HepG2 (cell line): ENCODE measurements at regions not wholly inside any gene's neighbourhood (a gene's known extent, or its start where the extent isn't known, plus 50 kb on each side); places are given as distances from the start of the nearest gene placed in this dataset.

Experiments
- ATAC-seq: fragments of 200-7000 bp; cut with Tn5 transposase; 3 replicates; pipeline ENCODE4 v1.9.1; 2020; ENCODE audit warnings: mild to moderate bottlenecking, moderate library complexity
- BruUV-seq: library from RNA; stranded (reverse); fragments of 400-500 nt; replicated peaks from 2 replicates; lab custom pipeline; 2021; lab: Mats Ljungman, UMichigan
- CTCF ChIA-PET: fragments of 300-600 bp; formaldehyde crosslinking; extraction: SDS; loops from one replicate; lab custom pipeline; 2021; ENCODE audit warnings: low total read pairs, inconsistent platforms, low intra/inter-chr PET ratio; lab: Yijun Ruan, JAX
- POLR2A ChIA-PET: fragments of 350-600 bp; sonication (Branson Sonifier 250); formaldehyde crosslinking; loops from one replicate; lab custom pipeline; 2020; ENCODE audit warnings: antibody characterized with exemption, inconsistent platforms; lab: Yijun Ruan, JAX
- DNase-seq: peaks from one replicate; pipeline ENCODE4 v3.0.0-alpha.2; 2015; ENCODE audit warnings: low spot score
- FAIRE-seq: peaks from 3 replicates; lab custom pipeline; 2011; peaks lifted over from hg19 to GRCh38; lab: Jason Lieb, UNC
- H2AFZ ChIP-seq: one replicate; pipeline ENCODE4 v1.6.1; 2011; ENCODE audit warnings: low read length, inconsistent platforms
- H3K27ac ChIP-seq: fragments of 300-600 bp; 3 replicates; pipeline ENCODE4 v1.8.0; 2011; ENCODE audit warnings: mixed run types, mild to moderate bottlenecking, mixed read lengths, low read length, inconsistent platforms; ENCODE audit not compliant: insufficient read depth; ENCODE audit errors: extremely low read length
- H3K27me3 ChIP-seq, 2 experiments: fragments of 200-600 bp in 1 of 2; 2 replicates in 1 of 2; 3 replicates in 1 of 2; pipeline versions ENCODE4 v1.6.0 to v1.8.0; 2011; ENCODE audit warnings: low read length in 2 of 2, mild to moderate bottlenecking in 2 of 2, moderate library complexity in 2 of 2, inconsistent platforms in 1 of 2; ENCODE audit not compliant: insufficient read depth in 2 of 2, control insufficient read depth in 1 of 2
- H3K36me3 ChIP-seq, 2 experiments: fragments of 200-600 bp in 1 of 2; replicated peaks in 1 of 2; 2 replicates in 1 of 2; 3 replicates in 1 of 2; pipeline versions ENCODE4 v1.5.1 to v1.8.0; 2011; ENCODE audit warnings: low read length in 2 of 2, inconsistent platforms in 1 of 2; ENCODE audit not compliant: insufficient read depth in 2 of 2, control insufficient read depth in 1 of 2
- H3K4me1 ChIP-seq: 2 replicates; pipeline ENCODE4 v1.5.1; 2012; ENCODE audit warnings: low read length, inconsistent platforms; ENCODE audit not compliant: insufficient read depth
- H3K4me2 ChIP-seq: 2 replicates; pipeline ENCODE4 v1.6.0; 2011; ENCODE audit warnings: low read depth, low read length, inconsistent platforms
- H3K4me3 ChIP-seq, 3 experiments: fragments of 200-600 bp in 1 of 3; sonication (generic), shearing (Covaris generic) in 1 of 3; replicated peaks in 1 of 3; 2 replicates each; pipeline ENCODE4 v1.5.1; 2011 to 2016; ENCODE audit warnings: low read length in 3 of 3, inconsistent platforms in 2 of 3, low read depth in 2 of 3, mild to moderate bottlenecking in 2 of 3, control low read depth in 1 of 3, mixed read lengths in 1 of 3; ENCODE audit not compliant: insufficient read depth in 1 of 3
- H3K79me2 ChIP-seq: one replicate; pipeline ENCODE4 v1.6.1; 2011; ENCODE audit warnings: low read length, inconsistent platforms; ENCODE audit not compliant: insufficient read depth
- H3K9ac ChIP-seq: 2 replicates; pipeline ENCODE4 v1.6.0; 2011; ENCODE audit warnings: mild to moderate bottlenecking, low read depth, low read length, inconsistent platforms; ENCODE audit not compliant: insufficient read depth
- H3K9me3 ChIP-seq: 2 replicates; pipeline ENCODE4 v1.5.1; 2012; ENCODE audit warnings: mild to moderate bottlenecking, low read length
- H4K20me1 ChIP-seq: 2 replicates; pipeline ENCODE4 v1.6.0; 2011; ENCODE audit warnings: inconsistent platforms, mild to moderate bottlenecking, low read length, moderate library complexity; ENCODE audit not compliant: insufficient read depth
- IRF2 ChIP-seq: IDR thresholded peaks from 2 replicates; pipeline ENCODE4 v1.6.1; 2018; ENCODE audit warnings: missing genetic modification reagents, missing compliant biosample characterization
- MIXL1 ChIP-seq: IDR thresholded peaks from 2 replicates; pipeline ENCODE4 v1.6.1; 2016
- PAWR ChIP-seq: sonication (generic); formaldehyde crosslinking; IDR thresholded peaks from 2 replicates; pipeline ENCODE4 v1.4.0; 2020; ENCODE audit warnings: missing genetic modification reagents, mild to moderate bottlenecking, borderline replicate concordance
- ZNF543 ChIP-seq: sonication (generic); formaldehyde crosslinking; IDR thresholded peaks from 2 replicates; pipeline ENCODE4 v1.4.0; 2020; ENCODE audit warnings: mild to moderate bottlenecking, missing genetic modification reagents
- WGBS: methylation state at CpG from one replicate; pipeline ENCODE4 v1.1.6; 2017; ENCODE audit warnings: low lambda C conversion rate; 5-methylcytosine and 5-hydroxymethylcytosine counted together
- in situ Hi-C: cut with HindIII; loops from 2 replicates; pipeline ENCODE4 v1.10.0; 2017; ENCODE audit warnings: low pct_unique_long_range_greater_than_20kb; ENCODE audit not compliant: extremely low pct_ligation_motif_present
- intact Hi-C: fragments of 100-400 bp; cut with micrococcal nuclease; formaldehyde crosslinking; loops from one replicate; pipeline ENCODE4 v1.10.0; 2022; ENCODE audit not compliant: unreplicated experiment
- TF ChIP-seq, protein P1 (sequence below): sonication (generic); formaldehyde crosslinking; conservative IDR thresholded peaks from 2 replicates; pipeline ENCODE4 v1.4.0; 2020; ENCODE audit warnings: missing genetic modification reagents
- TF ChIP-seq, protein P2 (sequence below): sonication (generic); formaldehyde crosslinking; IDR thresholded peaks from 2 replicates; pipeline ENCODE4 v1.5.0; 2020; ENCODE audit warnings: mild to moderate bottlenecking, missing genetic modification reagents
- TF ChIP-seq, protein P3 (sequence below): sonication (generic); formaldehyde crosslinking; IDR thresholded peaks from 2 replicates; pipeline ENCODE4 v1.8.1; 2023; ENCODE audit warnings: mild to moderate bottlenecking, missing genetic modification reagents, borderline replicate concordance

DNA sequence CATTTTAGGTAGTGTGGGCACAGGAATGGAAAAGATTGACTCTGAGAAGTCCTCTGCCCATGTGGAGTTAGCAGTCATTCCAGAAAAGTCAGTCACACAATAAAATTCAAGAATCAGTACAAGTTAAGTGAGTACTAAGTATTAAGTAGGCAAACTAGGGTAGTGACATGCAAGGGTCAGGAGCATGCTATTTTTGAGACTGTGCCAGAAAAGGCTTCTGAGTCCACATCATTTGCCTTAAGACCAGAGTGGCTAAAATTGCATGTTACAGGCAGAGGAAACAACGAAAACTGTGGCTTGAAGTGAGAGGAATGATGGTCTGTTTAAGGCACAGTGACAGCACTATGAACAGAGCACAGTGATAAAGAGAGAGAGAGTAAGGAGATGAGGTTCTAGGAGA is 108.9 kb downstream of the SLC6A15 start:
- Histone ChIP-seq H3K27ac (no peak overlapping the region), H3K36me3 (no peaks in the 10 kb centered on the region), H3K27me3 (no peaks in the 10 kb centered on the region), H3K79me2 (no peaks in the 10 kb centered on the region), H2AFZ (no peak overlapping the region), H3K9me3 (no peaks in the 10 kb centered on the region), H3K4me1 (no peaks in the 10 kb centered on the region), H4K20me1 (no peaks in the 10 kb centered on the region), H3K9ac (no peak overlapping the region), H3K4me3 (no peak overlapping the region), H3K4me2 (no peak overlapping the region)
- CTCF ChIA-PET: no interaction called here
- intact Hi-C loops (no loop called here), in situ Hi-C loops (no loop called here)
- ATAC-seq (no peak), DNase-seq (no peak), FAIRE-seq (no peak)
- 0% methylated on average over 1 of the region's 1 CpG for WGBS
- no TSS peak for BruUV-seq
- POLR2A ChIA-PET: no interaction called here
- TF ChIP-seq ZNF543 (CRISPR knock-in tag) (no peak), MIXL1 (CRISPR knock-in tag) (no peak)
- TF ChIP-seq, protein P1, sequence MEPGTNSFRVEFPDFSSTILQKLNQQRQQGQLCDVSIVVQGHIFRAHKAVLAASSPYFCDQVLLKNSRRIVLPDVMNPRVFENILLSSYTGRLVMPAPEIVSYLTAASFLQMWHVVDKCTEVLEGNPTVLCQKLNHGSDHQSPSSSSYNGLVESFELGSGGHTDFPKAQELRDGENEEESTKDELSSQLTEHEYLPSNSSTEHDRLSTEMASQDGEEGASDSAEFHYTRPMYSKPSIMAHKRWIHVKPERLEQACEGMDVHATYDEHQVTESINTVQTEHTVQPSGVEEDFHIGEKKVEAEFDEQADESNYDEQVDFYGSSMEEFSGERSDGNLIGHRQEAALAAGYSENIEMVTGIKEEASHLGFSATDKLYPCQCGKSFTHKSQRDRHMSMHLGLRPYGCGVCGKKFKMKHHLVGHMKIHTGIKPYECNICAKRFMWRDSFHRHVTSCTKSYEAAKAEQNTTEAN (CRISPR knock-in tag): no peak
- TF ChIP-seq, protein P2, sequence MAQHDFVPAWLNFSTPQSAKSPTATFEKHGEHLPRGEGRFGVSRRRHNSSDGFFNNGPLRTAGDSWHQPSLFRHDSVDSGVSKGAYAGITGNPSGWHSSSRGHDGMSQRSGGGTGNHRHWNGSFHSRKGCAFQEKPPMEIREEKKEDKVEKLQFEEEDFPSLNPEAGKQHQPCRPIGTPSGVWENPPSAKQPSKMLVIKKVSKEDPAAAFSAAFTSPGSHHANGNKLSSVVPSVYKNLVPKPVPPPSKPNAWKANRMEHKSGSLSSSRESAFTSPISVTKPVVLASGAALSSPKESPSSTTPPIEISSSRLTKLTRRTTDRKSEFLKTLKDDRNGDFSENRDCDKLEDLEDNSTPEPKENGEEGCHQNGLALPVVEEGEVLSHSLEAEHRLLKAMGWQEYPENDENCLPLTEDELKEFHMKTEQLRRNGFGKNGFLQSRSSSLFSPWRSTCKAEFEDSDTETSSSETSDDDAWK: no peak

DNA sequence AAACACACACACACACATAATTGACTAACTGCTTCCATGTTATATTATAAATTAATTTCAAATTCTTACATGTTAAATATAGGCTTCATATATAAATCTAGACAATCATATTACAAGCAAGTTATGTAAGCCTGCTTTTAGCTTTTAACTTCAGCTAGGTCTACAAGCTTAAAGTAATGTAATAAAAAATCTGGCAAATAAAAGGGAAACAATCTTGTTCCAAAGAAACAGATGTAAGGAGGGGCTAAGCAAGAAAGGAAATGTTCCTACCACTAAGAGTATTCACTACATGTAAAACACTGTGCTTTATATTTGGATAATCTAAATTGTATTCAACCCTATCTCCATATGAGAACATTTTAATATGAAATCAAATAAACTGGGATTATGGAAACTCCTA is 110.4 kb downstream of the SLC6A15 start:
- DNase-seq: no peak
- no peaks in the 10 kb centered on the region for H3K27me3 ChIP-seq
- H3K4me1 ChIP-seq: no peaks in the 10 kb centered on the region
- H3K36me3 ChIP-seq: no peaks in the 10 kb centered on the region
- H3K4me3 ChIP-seq: no peak overlapping the region
- ChIA-PET CTCF (no interaction called here), POLR2A (no interaction called here)
- FAIRE-seq: no peak
- no peaks in the 10 kb centered on the region for H4K20me1 ChIP-seq
- no peak for ATAC-seq
- no peak overlapping the region for H3K27ac ChIP-seq
- no peak overlapping the region for H3K4me2 ChIP-seq
- H3K9me3 ChIP-seq: no peaks in the 10 kb centered on the region
- H3K9ac ChIP-seq: no peak overlapping the region
- H2AFZ ChIP-seq: no peak overlapping the region
- no peaks in the 10 kb centered on the region for H3K79me2 ChIP-seq
- BruUV-seq: no TSS peak
- intact Hi-C loops: no loop called here
- in situ Hi-C loops: no loop called here
- TF ChIP-seq IRF2: no peak
- TF ChIP-seq PAWR (CRISPR knock-in tag): no peak
- TF ChIP-seq, protein P3, sequence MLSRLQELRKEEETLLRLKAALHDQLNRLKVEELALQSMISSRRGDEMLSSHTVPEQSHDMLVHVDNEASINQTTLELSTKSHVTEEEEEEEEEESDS: no peak
